ENCODE measurements at regions not wholly inside any gene's neighbourhood (a gene's known extent, or its start where the extent isn't known, plus 50 kb on each side); places are given as distances from the start of the nearest gene placed in this dataset.

GRCh38 chr5:167653645-167654106 lies 637.8 kb upstream of the WWC1 start:
- peak; percentile 45 for DNase-seq (ENCODE audit: low read depth)

GRCh38 chr5:167657016-167657415 lies 634.4 kb upstream of the WWC1 start:
- DNase-seq (ENCODE audit: low read depth) = no peak

GRCh38 chr5:167658889-167659288 lies 632.6 kb upstream of the WWC1 start:
- no peak for DNase-seq (ENCODE audit: low read depth)

GRCh38 chr5:167661605-167662004 lies 629.8 kb upstream of the WWC1 start:
- DNase-seq (ENCODE audit: low read depth) = no peak

- DNase-seq (ENCODE audit: low read depth) = no peak
These were observed 627.1 kb upstream of the WWC1 start for GRCh38 chr5:167664222-167664804.

- no peak for DNase-seq (ENCODE audit: low read depth)
These were observed 625.5 kb upstream of the WWC1 start for GRCh38 chr5:167665841-167666375.

- no peak for DNase-seq (ENCODE audit: low read depth)
These were observed 620.3 kb upstream of the WWC1 start for GRCh38 chr5:167671176-167671575.

- DNase-seq (ENCODE audit: low read depth) = no peak
These were observed 617.5 kb upstream of the WWC1 start for GRCh38 chr5:167673942-167674341.

- no peak for DNase-seq (ENCODE audit: low read depth)
These were observed 613.0 kb upstream of the WWC1 start for GRCh38 chr5:167678481-167678880.

- DNase-seq (ENCODE audit: low read depth) = peak; percentile 40
These were observed 607.2 kb upstream of the WWC1 start for GRCh38 chr5:167684251-167684650.

- DNase-seq (ENCODE audit: low read depth) = peak; percentile 76
These were observed 602.9 kb upstream of the WWC1 start for GRCh38 chr5:167688341-167689130.

- no peak for DNase-seq (ENCODE audit: low read depth)
These were observed 596.9 kb upstream of the WWC1 start for GRCh38 chr5:167694325-167695147.

- DNase-seq (ENCODE audit: low read depth) = peak; percentile 73
These were observed 594.7 kb upstream of the WWC1 start for GRCh38 chr5:167696558-167697314.

- peak; percentile 100 for DNase-seq (ENCODE audit: low read depth)
These were observed 592.0 kb upstream of the WWC1 start for GRCh38 chr5:167699432-167699831.

GRCh38 chr5:167701051-167701450 lies 590.4 kb upstream of the WWC1 start:
- no peak for DNase-seq (ENCODE audit: low read depth)

GRCh38 chr5:167702014-167702413 lies 589.4 kb upstream of the WWC1 start:
- no peak for DNase-seq (ENCODE audit: low read depth)

GRCh38 chr5:167708449-167708848 lies 583.0 kb upstream of the WWC1 start:
- no peak for DNase-seq (ENCODE audit: low read depth)

- DNase-seq (ENCODE audit: low read depth) = no peak
These were observed 581.8 kb upstream of the WWC1 start for GRCh38 chr5:167709625-167710024.

GRCh38 chr5:167710444-167711073 lies 580.9 kb upstream of the WWC1 start:
- DNase-seq (ENCODE audit: low read depth) = no peak

- no peak for DNase-seq (ENCODE audit: low read depth)
These were observed 578.4 kb upstream of the WWC1 start for GRCh38 chr5:167712986-167713585.

Data from LHCN-M2 (cell line).